ENCODE measurements at regions not wholly inside any gene's neighbourhood (a gene's known extent, or its start where the extent isn't known, plus 50 kb on each side); places are given as distances from the start of the nearest gene placed in this dataset.

GRCh38 chr1:87929906-87930305, 601.2 kb downstream of the LMO4 start:
- Mint-ChIP-seq H3K9me3 (ENCODE audit: low read depth) (peaks cover 10% of the 10 kb centered on the region), H3K4me1 (no peaks in the 10 kb centered on the region), H3K36me3 (ENCODE audit: low read depth) (no peaks in the 10 kb centered on the region), H3K4me3 (no peak overlapping the region), H3K27ac (no peak overlapping the region), H3K27me3 (no peaks in the 10 kb centered on the region)
- ChIA-PET POLR2A (no interaction called here), CTCF (no interaction called here)
- intact Hi-C loops (cut with DNase I, micrococcal nuclease) = no loop called here
- DNase-seq (no peak), ATAC-seq (no peak)

- no peaks in the 10 kb centered on the region for H3K4me1 Mint-ChIP-seq
- no peaks in the 10 kb centered on the region for H3K36me3 Mint-ChIP-seq (ENCODE audit: low read depth)
- ATAC-seq = no peak
Observed at GRCh38 chr1:87930796-87931195, 602.1 kb downstream of the LMO4 start.

DNA sequence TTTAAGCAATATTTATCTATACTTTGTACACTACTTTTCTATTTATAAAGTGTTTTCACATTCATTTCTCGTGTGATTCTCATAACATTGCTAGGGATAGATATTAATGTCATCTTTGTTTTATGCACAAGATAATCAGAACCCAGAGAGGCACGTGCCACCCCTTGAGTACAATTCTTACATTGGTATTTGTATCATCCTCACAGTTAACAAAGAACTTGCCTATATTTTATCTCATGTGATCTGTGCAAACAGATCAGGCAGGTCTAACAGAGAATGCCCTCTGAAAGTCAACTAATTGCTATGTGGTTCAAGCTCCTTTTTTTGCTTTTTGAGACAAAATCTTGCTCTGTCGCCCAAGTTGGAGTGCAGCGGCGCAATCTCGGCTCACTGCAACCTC, 604.5 kb downstream of the LMO4 start:
- Mint-ChIP-seq H3K27me3 (no peaks in the 10 kb centered on the region), H3K4me1 (no peaks in the 10 kb centered on the region), H3K9me3 (ENCODE audit: low read depth) (peaks cover 10% of the 10 kb centered on the region), H3K27ac (no peak overlapping the region), H3K4me3 (no peak overlapping the region), H3K36me3 (ENCODE audit: low read depth) (no peaks in the 10 kb centered on the region)
- ATAC-seq (no peak), DNase-seq (no peak)
- ChIA-PET POLR2A (interaction anchor here (0.6 kb wide), 1 partner anchor 98 kb away, joined by 3 read pairs; no protein-coding TSS in a partner anchor), CTCF (no interaction called here)
- intact Hi-C loops (cut with DNase I, micrococcal nuclease) = no loop called here

More at GRCh38 chr1:87930796-87931195, 602.1 kb downstream of the LMO4 start:
- H3K4me3 Mint-ChIP-seq = no peak overlapping the region
- DNase-seq = no peak
- H3K27me3 Mint-ChIP-seq = no peaks in the 10 kb centered on the region
- POLR2A ChIA-PET = no interaction called here
- peaks cover 10% of the 10 kb centered on the region for H3K9me3 Mint-ChIP-seq (ENCODE audit: low read depth)
- CTCF ChIA-PET = interaction anchor here (0.7 kb wide), 1 partner anchor 624 kb away, joined by 3 read pairs; no protein-coding TSS in a partner anchor
- no peak overlapping the region for H3K27ac Mint-ChIP-seq
- intact Hi-C loops (cut with DNase I, micrococcal nuclease) = no loop called here

DNA sequence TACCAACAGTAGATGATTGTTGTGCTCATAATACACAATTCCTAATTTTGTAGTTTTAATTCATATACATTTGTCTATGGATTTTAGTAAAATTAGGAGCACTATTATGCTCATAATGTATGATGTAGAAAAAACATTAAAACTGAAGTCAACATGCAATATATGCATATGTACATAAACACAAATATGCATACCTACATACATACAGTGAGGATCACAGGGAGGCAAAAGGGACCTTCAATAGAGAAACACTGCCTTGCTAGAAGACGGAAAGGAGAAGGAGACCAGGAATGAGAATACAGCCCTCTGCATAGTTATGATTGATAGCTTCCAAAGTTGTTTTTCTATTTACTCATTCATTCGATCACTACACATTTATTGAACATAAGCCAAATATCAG, 606.5 kb downstream of the LMO4 start:
- CTCF ChIA-PET = no interaction called here
- Mint-ChIP-seq H3K9me3 (ENCODE audit: low read depth) (peaks cover 10% of the 10 kb centered on the region), H3K4me1 (no peaks in the 10 kb centered on the region), H3K36me3 (ENCODE audit: low read depth) (no peaks in the 10 kb centered on the region), H3K4me3 (no peak overlapping the region), H3K27me3 (no peaks in the 10 kb centered on the region), H3K27ac (no peak overlapping the region)
- POLR2A ChIA-PET = no interaction called here
- intact Hi-C loops (cut with DNase I, micrococcal nuclease) = no loop called here
- DNase-seq = no peak
- no peak for ATAC-seq

DNA sequence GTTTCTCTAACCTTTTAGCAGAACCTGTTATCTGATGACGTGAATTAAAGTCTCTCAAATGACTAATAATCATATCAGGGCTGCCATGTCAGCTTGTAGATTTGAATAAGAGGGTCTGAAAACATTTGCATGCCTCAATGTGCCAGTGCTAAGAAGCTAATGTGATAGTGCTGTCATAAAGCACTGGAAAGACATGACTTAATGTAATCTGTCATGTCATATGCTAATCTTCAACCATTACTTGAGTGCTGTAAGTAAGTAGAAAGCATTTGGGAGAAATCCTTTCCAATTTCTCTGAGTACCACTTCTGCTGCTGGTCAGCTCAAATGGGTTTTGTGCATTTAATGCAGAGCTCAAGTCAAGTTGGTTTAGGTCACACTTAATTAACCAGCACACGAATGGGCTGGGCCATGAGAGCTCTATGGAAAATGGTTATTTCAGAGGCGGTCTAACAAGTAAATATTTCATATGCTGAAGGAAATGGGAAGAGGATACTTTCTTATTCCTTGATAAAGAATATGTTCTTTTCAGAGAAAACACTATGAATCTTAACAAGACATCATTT, 609.2 kb downstream of the LMO4 start:
- POLR2A ChIA-PET = no interaction called here
- intact Hi-C loops (cut with DNase I, micrococcal nuclease) = no loop called here
- no peak for DNase-seq
- no peaks in the 10 kb centered on the region for H3K27me3 Mint-ChIP-seq
- H3K27ac Mint-ChIP-seq = no peak overlapping the region
- no peak overlapping the region for H3K4me3 Mint-ChIP-seq
- H3K36me3 Mint-ChIP-seq (ENCODE audit: low read depth) = no peaks in the 10 kb centered on the region
- H3K4me1 Mint-ChIP-seq = no peaks in the 10 kb centered on the region
- ATAC-seq = no peak
- CTCF ChIA-PET = no interaction called here
- no peaks in the 10 kb centered on the region for H3K9me3 Mint-ChIP-seq (ENCODE audit: low read depth)

GRCh38 chr1:87938631-87939030, 610.0 kb downstream of the LMO4 start:
- Mint-ChIP-seq H3K9me3 (ENCODE audit: low read depth) (no peaks in the 10 kb centered on the region), H3K27me3 (no peaks in the 10 kb centered on the region), H3K36me3 (ENCODE audit: low read depth) (no peaks in the 10 kb centered on the region), H3K4me3 (no peak overlapping the region), H3K27ac (no peak overlapping the region), H3K4me1 (no peaks in the 10 kb centered on the region)
- DNase-seq (no peak), ATAC-seq (no peak)
- POLR2A ChIA-PET = no interaction called here
- intact Hi-C loops (cut with DNase I, micrococcal nuclease) = no loop called here
- CTCF ChIA-PET = no interaction called here

- H3K27ac Mint-ChIP-seq = no peak overlapping the region
- no peak for DNase-seq
- no peaks in the 10 kb centered on the region for H3K9me3 Mint-ChIP-seq (ENCODE audit: low read depth)
- no peaks in the 10 kb centered on the region for H3K4me1 Mint-ChIP-seq
- POLR2A ChIA-PET = no interaction called here
- H3K36me3 Mint-ChIP-seq (ENCODE audit: low read depth) = no peaks in the 10 kb centered on the region
- CTCF ChIA-PET = no interaction called here
- ATAC-seq = no peak
- H3K27me3 Mint-ChIP-seq = no peaks in the 10 kb centered on the region
- no peak overlapping the region for H3K4me3 Mint-ChIP-seq
- intact Hi-C loops (cut with DNase I, micrococcal nuclease) = no loop called here
Observed at GRCh38 chr1:87939444-87939843, 610.8 kb downstream of the LMO4 start.

DNA sequence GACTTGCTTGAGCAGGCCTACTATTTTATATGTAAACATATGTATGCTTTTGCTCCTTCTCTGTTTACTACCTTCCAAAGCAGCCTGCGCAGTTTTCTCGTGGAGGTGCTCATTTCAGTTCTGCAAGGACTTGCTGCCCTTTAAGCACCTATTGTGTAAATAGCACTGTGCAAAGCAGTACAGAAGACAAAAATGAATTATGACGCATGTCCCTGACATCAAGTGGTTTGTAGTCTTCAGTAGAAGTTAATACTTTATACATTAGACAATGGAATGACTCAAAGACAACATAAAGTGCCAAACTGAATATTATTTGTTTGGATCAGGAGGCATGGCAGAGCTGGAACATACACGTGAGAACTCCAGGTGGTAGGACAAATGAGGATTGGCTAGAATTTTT, 611.7 kb downstream of the LMO4 start:
- CTCF ChIA-PET = no interaction called here
- ATAC-seq = no peak

DNA sequence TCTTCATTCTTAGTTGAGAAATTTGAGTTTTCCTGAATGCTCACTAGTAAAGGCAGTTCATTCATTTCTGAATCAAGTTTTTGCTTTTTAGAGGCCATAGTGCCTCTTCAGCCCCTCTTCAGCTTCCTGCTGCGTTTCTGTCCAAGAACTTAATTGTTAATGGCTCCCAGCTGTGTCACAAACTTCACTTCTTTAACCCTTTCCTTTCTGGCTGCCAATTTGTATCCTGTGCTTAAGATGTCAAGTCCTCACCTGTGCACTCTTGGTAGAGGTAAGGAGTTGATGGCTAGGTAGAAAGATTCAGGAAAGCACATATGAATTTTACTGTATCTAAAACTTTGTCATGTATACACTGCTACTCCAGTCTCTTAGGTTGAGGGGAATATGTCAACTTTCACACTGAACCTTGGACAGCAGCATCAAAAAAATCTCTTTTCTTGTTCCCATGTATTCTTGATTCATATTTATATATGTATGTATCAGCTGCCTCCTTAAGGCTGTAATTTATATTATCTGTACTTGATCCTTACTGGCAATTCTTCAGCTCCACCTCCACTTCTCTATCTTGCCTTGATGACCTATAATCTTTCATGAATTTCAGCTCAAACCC, 612.8 kb downstream of the LMO4 start:
- peaks cover 2% of the 10 kb centered on the region for H3K27me3 Mint-ChIP-seq
- no peaks in the 10 kb centered on the region for H3K4me1 Mint-ChIP-seq
- ATAC-seq = no peak
- no peak for DNase-seq
- no peak overlapping the region for H3K27ac Mint-ChIP-seq
- POLR2A ChIA-PET = no interaction called here
- no peak overlapping the region for H3K4me3 Mint-ChIP-seq
- intact Hi-C loops (cut with DNase I, micrococcal nuclease) = no loop called here
- no peaks in the 10 kb centered on the region for H3K9me3 Mint-ChIP-seq (ENCODE audit: low read depth)
- CTCF ChIA-PET = interaction anchor here (1.0 kb wide), 1 partner anchor 12 kb away, joined by 5 read pairs; no protein-coding TSS in a partner anchor
- H3K36me3 Mint-ChIP-seq (ENCODE audit: low read depth) = no peaks in the 10 kb centered on the region

More for the DNA sequence above, 611.7 kb downstream of the LMO4 start:
- Mint-ChIP-seq H3K4me3 (no peak overlapping the region), H3K27ac (no peak overlapping the region), H3K9me3 (ENCODE audit: low read depth) (no peaks in the 10 kb centered on the region), H3K36me3 (ENCODE audit: low read depth) (no peaks in the 10 kb centered on the region), H3K27me3 (peaks cover 2% of the 10 kb centered on the region), H3K4me1 (no peaks in the 10 kb centered on the region)
- no peak for DNase-seq
- intact Hi-C loops (cut with DNase I, micrococcal nuclease) = no loop called here
- POLR2A ChIA-PET = no interaction called here

- CTCF ChIA-PET = interaction anchor here (1.0 kb wide), 1 partner anchor 11 kb away, joined by 5 read pairs; no protein-coding TSS in a partner anchor
Observed at GRCh38 chr1:87942165-87942564, 613.5 kb downstream of the LMO4 start.

DNA sequence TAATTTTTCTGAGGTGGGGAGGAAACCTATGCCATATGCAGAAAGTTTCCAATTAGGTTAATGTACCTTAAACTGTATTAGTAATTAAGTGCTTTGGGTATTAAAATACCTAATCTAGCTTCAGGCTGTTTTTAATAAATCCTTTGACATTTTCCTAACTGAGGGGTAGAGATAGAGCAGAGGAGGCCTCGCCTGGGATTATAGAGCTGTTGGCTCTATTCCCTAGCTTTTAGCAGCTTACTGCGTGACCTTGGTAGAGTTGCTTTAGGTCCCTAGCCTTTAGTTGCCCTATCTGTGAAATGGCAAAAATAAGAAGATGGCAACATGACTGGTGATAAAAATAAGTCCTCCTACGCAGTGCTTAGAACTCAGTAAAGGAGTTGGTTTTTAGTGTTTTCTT, 621.0 kb downstream of the LMO4 start:
- intact Hi-C loops (cut with DNase I, micrococcal nuclease) = loop anchor here (5.0 to 10.0 kb wide), 2 partner anchors 637 to 825 kb away; no protein-coding TSS in a partner anchor
- ChIA-PET POLR2A (no interaction called here), CTCF (no interaction called here)
- H3K27me3 Mint-ChIP-seq = peaks cover 14% of the 10 kb centered on the region
- no peak for DNase-seq
- no peaks in the 10 kb centered on the region for H3K36me3 Mint-ChIP-seq (ENCODE audit: low read depth)
- no peaks in the 10 kb centered on the region for H3K4me1 Mint-ChIP-seq
- no peak for ATAC-seq
- H3K9me3 Mint-ChIP-seq (ENCODE audit: low read depth) = no peaks in the 10 kb centered on the region
- no peak overlapping the region for H3K27ac Mint-ChIP-seq
- H3K4me3 Mint-ChIP-seq = no peak overlapping the region

More at GRCh38 chr1:87942165-87942564, 613.5 kb downstream of the LMO4 start:
- ATAC-seq (no peak), DNase-seq (no peak)
- intact Hi-C loops (cut with DNase I, micrococcal nuclease) = no loop called here
- Mint-ChIP-seq H3K27ac (no peak overlapping the region), H3K36me3 (ENCODE audit: low read depth) (no peaks in the 10 kb centered on the region), H3K9me3 (ENCODE audit: low read depth) (no peaks in the 10 kb centered on the region), H3K4me3 (no peak overlapping the region), H3K4me1 (no peaks in the 10 kb centered on the region), H3K27me3 (peaks cover 2% of the 10 kb centered on the region)
- POLR2A ChIA-PET = no interaction called here

DNA sequence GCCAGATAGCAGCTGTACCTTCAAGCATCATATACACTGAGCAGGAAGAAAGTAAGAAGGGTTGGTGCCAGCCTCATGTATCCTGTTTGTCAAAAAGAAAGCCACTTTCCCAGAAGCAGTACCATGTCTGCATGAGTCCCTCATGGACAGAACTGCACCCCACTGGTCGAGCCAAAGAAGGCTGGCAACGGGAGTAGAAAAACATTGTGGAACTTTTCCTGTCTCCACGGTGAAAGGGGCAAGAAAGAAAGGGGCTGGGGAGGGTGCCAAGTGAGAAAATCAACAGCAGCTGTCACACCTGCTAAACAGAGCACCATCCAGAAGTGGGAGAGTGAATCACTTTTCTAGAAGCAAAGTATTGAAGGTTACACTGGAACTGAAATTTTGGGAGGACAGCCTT, 621.7 kb downstream of the LMO4 start:
- no peaks in the 10 kb centered on the region for H3K4me1 Mint-ChIP-seq
- no peaks in the 10 kb centered on the region for H3K36me3 Mint-ChIP-seq (ENCODE audit: low read depth)
- DNase-seq (no peak), ATAC-seq (no peak)
- H3K27me3 Mint-ChIP-seq = peaks cover 12% of the 10 kb centered on the region
- no peaks in the 10 kb centered on the region for H3K9me3 Mint-ChIP-seq (ENCODE audit: low read depth)
- ChIA-PET CTCF (no interaction called here), POLR2A (no interaction called here)
- no peak overlapping the region for H3K4me3 Mint-ChIP-seq
- no peak overlapping the region for H3K27ac Mint-ChIP-seq
- intact Hi-C loops (cut with DNase I, micrococcal nuclease) = loop anchor here (5.0 to 10.0 kb wide), 2 partner anchors 638 to 826 kb away; no protein-coding TSS in a partner anchor

Measured in activated CD4-positive, alpha-beta T cell treated with anti-CD3 and anti-CD28 coated beads for 36 hours (primary cell).